HG03439 (cell line): ENCODE measurements at regions not wholly inside any gene's neighbourhood (a gene's known extent, or its start where the extent isn't known, plus 50 kb on each side); places are given as distances from the start of the nearest gene placed in this dataset.

Source experiments
- ATAC-seq: cut with Tn5 transposase; IDR thresholded peaks from one replicate; pipeline ENCODE4 v1.9.1; 2021; ENCODE audit warnings: mild to moderate bottlenecking, moderate library complexity; ENCODE audit not compliant: unreplicated experiment

GRCh38 chr18:77970814-77971213 lies 721.2 kb downstream of the GALR1 start:
- ATAC-seq = no peak

DNA sequence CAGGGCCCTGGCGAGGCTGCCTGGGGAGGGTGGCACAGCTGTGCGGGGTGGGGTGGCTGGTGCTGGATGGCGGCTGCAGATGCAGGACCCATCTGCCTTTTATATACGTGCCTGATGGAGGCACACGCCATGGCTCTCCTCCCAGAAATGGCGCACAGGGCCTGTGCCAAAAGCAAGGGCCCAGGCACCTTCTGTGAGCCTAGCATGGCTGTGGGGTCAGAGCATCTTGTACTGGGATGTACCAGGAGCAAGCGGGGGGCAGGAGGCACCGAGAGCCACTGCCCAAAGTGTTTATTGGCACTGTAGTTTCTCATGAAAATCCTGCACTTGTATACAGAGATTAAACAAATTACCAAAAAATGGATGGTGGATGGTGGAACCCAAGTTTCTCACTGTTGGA lies 724.1 kb downstream of the GALR1 start:
- ATAC-seq = no peak

- no peak for ATAC-seq
Observed at GRCh38 chr18:77974329-77974728, 724.7 kb downstream of the GALR1 start.

DNA sequence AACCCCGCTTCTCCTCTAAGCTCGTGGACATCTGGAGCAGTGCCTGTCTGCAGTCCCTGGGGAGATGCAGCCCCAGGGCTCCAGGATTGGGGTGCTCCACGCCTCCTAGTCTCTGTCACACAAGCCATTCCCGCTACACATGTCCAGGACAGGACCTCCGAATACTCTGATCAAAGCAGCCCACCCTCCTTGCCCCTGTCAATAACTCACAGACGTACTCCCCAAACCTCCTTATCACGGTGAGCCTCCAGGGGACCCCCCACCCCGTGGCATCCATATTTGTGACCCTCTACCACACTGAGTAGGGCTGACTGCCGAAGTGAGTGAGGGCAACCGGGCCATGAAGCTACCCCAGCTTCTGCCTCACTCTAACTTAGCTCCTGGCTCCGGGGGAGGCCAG lies 727.7 kb downstream of the GALR1 start:
- no peak for ATAC-seq

GRCh38 chr18:77980275-77980674 lies 730.6 kb downstream of the GALR1 start:
- ATAC-seq = no peak

DNA sequence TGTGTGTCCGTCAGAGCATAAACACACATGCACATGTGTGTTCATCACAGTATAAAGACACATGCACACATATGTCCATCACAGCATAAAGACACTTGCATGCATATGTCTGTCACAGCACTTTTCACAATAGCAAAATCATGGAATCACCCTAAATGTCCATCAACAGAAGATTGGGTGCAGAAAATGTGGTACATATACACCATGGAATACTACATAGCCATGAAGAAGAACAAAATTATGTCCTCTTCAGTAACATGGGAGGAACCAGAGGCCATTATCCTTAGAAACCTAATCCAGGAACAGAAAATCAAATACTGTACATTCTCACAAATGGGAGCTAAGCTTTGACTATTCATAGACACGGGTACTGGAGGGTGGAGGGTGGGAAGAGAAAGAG lies 732.2 kb downstream of the GALR1 start:
- no peak for ATAC-seq

DNA sequence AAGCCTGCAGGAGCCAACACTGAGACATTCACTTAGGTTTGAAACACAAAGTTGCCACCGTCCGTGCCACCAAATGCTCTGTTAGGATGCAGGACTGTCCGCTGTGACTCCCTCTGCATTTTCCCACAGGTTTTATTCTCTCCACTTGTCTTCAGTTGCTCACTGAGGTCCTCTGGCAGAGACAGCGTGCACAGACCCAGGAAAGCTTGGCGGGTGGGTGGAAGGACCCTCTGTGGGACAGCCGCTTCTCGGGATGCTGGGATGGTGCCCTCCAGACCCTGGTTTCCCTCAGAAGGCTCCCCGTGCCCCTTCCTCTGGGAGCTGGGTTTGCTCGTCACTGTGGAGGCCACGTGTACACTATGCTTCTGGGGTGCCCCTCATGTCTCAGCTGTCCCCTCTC lies 733.6 kb downstream of the GALR1 start:
- no peak for ATAC-seq

DNA sequence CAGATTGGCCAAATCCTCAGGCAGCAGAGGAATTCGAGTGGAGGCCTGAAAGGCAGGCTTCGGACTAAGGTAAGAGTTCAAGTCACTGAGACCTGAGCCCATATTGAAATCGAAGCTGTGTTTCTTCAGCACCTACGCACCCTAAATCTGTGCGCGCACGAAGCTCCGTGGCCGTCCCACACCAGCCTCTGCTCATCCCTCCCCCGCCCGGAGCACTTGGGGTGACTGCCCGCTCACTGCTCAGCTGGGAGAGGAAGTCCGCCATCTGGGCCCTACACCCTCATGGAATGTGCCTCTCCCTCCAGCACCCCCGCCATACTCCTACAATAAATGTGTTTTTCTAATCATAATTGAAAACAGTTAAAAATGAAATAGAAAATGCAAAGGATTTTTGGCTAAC lies 734.5 kb downstream of the GALR1 start:
- no peak for ATAC-seq

DNA sequence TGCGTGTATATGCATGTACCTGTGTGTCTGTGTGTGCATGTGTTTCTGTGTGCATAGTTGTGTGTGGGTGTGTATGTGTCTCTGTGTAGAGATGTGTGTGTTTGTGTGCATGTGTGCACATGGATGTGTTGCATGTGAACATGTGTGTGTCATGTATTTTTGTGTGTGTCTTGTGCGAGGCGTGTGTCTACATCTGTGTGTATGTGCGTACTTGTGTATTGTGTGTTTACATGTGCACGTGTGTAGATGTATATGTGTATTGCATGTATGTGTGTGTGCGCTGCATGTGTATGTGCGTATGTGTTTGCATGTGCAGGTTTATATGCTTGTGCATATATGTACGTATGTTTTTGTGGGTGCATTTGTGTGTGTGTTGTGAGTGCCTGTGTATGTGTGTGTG lies 735.2 kb downstream of the GALR1 start:
- no peak for ATAC-seq

- no peak for ATAC-seq
Observed at GRCh38 chr18:77985526-77986281, 736.1 kb downstream of the GALR1 start.

DNA sequence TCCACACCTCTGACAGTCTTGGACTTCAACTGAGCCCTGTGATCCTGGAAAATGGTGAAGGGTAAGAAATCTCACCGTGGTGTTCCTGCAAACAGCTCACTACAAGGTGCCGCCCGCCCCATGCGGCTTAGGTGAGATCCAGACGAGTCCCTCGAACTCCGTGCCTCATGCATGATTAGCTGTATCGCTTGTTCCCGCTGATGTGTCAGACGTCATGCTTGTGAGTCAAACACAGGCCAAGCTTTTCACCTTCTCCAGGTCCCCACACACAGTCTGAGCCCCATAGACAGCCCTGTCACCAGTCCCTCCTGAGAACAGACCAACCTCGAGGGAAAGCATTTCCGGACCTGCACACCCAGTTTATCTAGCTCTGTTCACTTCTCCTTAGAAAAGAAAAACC lies 740.5 kb downstream of the GALR1 start:
- ATAC-seq = no peak

- ATAC-seq = no peak
Observed at GRCh38 chr18:77990901-77991300, 741.3 kb downstream of the GALR1 start.

DNA sequence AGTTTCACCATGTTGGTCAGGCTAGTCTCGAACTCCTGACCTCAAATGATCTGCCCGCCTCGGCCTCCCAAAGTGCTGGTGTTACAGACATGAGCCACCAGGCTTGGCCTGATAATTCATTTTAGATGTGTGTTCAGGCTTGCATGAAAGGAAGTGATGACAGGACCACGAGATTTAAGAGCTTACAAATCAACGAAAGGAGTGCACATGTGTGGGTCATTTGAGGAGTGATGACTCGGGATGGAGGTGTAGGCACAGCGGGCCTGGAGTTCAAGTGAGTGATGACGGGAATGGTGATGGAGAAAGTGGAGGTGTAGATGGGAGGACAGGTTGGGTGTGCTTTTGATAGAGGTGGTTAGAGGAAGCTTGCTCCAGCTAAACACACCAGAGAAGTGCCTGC lies 742.4 kb downstream of the GALR1 start:
- no peak for ATAC-seq

GRCh38 chr18:77993188-77993981 lies 743.7 kb downstream of the GALR1 start:
- ATAC-seq = no peak

- no peak for ATAC-seq
Observed at GRCh38 chr18:77995593-77995992, 745.9 kb downstream of the GALR1 start.

DNA sequence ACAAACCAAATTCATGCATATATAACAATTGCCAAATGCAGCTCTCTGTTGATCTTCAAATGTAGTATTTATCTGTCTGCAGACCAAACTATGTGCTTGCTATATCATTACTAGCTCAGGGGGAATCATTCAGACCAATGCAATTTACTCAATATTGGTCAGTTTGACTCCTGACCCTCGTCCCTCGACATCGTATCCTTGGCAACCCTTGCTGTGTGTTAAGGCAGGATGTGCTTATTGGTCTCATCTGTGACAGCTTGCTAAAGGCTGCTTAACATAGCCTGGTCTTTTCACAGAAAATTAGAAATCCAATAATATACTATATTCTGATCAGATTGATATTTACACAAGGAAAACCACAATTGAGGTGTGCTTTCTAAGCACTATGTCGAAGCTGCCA lies 747.1 kb downstream of the GALR1 start:
- ATAC-seq = no peak

- no peak for ATAC-seq
Observed at GRCh38 chr18:78001811-78002210, 752.2 kb downstream of the GALR1 start.

DNA sequence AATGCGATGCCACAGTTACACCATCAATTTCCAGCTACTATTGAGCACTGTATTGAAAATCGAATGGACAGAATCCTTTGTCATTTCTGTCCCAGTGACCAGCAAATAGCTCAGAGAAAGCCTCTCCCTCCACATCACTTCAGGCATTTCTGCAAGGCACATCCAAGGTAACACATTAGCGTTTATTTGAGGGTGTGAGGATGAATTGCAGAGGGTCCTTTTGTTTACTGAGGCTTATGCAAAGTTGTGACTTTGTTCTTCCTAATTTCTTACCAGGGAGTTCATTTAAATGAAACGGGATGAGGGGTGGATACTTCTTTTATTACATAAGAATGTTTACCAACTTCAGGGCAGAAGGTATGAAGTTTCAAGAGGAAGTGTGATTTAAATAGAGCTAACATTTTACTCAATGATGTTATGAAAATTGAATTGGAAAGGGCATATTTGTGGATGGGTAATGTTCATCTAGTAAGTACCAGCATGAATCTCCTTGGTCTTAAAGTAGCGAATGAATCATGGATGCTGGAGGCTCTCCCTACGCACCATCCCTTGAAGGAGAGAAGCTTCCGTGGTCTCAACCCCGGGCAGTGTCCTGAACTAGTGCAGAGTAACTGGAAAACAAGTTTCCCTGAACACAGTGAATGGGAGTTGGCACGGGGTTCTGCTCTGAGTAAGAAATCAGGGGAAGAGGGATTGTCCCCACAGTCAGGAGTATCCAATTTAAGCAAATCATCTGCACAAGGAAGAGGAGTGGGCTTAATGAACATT lies 756.5 kb downstream of the GALR1 start:
- no peak for ATAC-seq

- no peak for ATAC-seq
Observed at GRCh38 chr18:78006774-78007260, 757.2 kb downstream of the GALR1 start.

DNA sequence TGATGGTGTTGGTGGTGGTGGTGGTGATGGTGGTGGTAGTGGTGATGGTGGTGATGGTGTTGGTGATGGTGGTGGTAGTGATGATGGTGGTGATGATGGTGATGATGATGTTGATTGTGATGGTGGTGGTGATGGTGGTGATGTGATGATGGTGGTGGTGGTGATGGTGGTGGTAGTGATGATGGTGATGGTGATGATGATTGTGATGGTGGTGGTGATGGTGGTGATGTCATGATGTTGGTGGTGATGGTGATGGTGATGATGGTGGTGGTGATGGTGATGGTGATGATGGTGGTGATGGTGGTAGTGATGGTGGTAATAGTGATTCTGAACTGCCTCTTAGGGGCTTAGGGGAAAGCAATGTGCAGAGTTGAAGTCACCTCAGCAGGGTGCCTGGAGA lies 760.7 kb downstream of the GALR1 start:
- ATAC-seq = no peak

DNA sequence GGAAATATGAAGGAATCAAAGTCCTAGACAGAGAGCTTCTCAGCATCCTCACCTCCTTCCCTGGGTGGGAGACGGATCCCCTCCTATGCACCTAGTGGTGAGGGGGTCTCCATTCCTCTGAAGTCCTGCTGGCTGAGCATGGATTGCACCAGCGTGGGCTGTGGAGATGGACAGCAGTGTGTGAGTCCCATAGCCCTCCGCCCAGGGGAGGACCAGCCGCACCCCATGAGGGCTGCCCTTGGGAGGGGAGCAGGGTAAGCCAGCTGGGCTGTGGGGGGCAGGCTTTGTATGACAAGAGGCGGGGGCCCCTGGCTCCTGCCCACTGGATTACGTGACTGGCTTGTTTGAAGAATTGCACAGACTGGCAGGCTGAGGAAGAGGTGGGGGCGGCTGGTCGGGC lies 768.2 kb downstream of the GALR1 start:
- ATAC-seq = no peak

DNA sequence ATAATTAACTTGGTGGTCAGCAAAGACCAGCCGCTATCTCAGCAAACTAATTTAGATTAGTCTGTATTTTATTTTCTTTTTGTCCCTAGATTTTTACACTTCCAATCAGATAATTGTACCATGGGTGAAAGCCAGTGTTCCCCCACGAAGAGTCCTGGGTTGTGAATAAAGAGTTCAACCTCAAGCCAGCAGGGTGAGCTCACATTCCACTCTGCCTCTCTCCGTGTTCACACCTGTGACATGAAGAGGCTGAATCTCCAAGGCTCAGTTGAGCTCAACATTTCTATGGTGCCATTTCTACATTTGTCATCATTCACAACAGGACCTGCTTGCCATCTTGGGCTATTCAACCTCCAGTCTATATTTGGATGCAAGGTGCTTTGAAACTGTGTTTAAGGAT lies 771.5 kb downstream of the GALR1 start:
- ATAC-seq = no peak
